ENCODE measurements at regions not wholly inside any gene's neighbourhood (a gene's known extent, or its start where the extent isn't known, plus 50 kb on each side); places are given as distances from the start of the nearest gene placed in this dataset.
"Not testable (repeated sequence)": the region's sequence is repeated elsewhere in the genome, so short reads cannot be mapped to it uniquely, and the experiment has no call there.

DNA sequence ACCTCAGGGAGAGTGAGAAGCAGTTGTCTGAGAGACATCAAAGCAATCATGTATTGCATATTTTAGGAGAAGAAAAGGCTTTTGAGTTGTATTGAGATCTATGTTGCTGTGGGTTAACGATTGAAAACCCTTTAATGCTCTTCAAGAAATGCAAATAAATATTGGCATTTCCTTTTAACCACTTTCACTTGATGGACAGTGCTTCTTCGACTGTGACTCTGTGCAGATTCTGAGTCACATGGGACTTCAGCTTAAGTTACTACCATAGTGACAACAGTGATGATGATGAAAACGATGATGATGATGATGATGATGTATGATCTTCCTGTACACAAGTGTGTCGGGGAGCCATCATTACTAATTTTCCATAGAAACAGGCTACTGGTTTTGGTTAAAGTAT is 181.8 kb downstream of the AKAIN1 start:
- DNase-seq = no peak

DNA sequence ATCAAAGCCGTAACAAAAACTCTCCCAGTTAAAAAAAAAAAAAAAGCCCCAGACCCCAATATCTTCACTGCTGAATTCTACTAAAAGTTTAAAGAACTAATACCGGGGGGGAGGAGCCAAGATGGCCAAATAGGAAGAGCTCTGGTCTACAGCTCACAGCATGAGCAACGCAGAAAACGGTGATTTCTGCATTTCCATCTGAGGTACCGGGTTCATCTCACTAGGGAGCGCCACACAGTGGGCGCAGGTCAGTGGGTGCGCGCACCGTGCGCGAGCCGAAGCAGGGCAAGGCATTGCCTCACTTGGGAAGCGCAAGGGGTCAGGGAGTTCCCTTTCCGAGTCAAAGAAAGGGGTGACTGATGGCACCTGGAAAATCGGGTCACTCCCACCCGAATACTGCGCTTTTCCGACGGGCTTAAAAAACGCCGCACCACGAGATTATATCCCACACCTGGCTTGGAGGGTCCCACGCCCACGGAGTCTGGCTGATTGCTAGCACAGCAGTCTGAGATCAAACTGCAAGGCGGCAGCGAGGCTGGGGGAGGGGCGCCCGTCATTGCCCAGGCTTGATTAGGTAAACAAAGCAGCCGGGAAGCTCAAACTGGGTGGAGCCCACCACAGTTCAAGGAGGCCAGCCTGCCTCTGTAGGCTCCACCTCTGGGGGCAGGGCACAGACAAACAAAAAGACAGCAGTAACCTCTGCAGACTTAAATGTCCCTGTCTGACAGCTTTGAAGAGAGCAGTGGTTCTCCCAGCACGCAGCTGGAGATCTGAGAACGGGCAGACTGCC is 192.8 kb downstream of the AKAIN1 start:
- not testable (repeated sequence) for DNase-seq

DNA sequence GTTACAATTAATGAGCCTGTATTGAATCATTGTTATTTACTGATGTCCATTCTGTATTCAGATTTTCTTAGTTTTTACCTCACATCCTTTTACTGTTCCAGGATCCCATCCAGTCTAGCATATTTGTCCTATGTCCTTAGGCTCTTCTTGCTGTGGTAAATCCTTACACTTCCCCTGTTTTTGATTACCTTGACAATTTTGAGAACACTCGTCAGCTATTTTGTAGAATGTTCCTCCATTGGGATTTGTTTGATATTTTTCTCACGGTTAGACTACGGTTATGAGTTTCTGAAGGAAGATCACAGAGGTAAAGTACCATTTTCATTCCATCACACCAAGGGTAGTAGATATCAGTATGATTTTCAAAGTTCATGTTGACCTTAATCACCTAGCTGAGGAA is 202.3 kb downstream of the AKAIN1 start:
- DNase-seq = no peak

DNA sequence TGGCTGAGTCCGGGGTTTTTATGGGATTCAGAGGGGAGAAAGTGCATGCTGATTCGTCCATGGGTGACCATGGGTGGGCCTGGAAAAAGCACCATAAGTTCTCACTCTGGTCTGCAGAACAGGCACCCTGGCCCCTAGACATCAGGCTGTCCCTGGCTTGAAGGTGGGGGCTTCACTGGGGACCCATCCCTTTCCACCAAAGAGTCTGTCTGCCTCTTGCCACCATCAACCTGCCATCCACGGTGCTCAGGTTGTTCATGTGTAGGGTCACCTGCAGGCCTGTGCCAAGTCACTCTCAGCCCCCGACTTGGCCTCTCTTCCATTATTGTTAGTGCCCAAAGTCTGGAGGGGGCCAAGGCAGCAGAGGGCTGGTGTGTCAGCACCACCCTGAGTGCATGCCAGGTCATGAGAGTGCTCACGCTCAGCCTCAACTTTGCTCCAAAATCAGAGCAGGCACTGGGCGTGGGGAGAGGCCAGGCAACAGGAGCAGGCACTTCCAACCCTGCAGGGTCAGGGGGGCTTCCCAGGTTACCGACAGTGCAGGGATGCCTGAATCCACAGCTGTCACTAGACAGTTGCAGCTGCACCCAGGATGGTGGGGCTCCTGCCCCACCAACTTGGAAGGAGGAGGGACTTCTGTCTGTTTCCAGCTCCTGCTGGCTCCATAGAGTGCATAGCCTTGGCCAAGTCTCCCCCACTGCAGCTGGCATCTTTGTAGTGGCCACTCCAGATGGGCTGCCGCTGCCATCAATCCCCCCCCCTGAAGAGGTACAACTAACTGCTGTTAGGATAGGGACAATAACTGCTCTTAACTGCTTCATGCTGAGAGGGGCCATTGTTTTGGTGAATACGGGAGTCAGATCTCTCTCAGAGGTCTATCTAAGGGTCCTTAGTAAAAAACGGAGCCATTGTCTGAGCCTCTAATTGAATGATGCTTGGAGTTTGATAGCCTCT is 209.3 kb downstream of the AKAIN1 start:
- no peak for DNase-seq

DNA sequence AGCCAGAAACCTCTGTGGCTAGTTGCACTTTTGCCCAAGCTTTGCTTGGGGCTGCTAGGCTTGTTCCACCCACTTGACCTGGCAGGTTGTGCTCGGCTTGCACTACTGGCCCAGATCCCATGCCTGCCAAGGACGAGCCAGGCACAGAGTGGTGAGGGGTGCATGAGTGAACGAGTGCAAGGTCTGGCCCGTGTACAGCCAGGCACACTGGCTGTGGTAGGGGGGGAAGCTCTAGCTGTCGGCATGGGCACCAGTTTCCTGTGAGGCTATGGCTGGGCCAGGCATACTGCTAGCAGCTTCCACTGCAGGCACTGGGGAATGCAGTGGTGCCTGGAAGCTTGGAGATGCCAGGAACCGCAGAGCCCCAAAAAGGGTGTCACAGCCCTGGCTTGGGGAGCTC is 210.4 kb downstream of the AKAIN1 start:
- no peak for DNase-seq

DNA sequence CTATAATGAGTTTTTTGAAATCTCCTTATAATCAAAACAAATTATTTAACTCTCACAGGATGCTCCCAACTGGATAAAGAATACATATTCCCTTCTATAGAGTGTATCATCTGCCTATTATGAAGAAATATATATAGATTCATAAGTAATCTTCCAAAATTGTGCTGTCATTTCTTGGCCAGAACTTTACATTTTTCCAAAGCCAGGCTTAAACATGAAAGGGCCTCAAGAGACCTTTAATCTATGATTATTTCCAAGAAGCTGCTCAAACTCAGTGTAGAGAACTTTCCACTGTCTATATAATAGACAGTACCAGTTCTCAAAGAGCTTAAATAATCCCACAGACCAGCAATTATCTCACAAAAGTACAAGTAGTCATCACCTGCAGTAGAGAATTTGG is 211.0 kb downstream of the AKAIN1 start:
- DNase-seq = no peak

DNA sequence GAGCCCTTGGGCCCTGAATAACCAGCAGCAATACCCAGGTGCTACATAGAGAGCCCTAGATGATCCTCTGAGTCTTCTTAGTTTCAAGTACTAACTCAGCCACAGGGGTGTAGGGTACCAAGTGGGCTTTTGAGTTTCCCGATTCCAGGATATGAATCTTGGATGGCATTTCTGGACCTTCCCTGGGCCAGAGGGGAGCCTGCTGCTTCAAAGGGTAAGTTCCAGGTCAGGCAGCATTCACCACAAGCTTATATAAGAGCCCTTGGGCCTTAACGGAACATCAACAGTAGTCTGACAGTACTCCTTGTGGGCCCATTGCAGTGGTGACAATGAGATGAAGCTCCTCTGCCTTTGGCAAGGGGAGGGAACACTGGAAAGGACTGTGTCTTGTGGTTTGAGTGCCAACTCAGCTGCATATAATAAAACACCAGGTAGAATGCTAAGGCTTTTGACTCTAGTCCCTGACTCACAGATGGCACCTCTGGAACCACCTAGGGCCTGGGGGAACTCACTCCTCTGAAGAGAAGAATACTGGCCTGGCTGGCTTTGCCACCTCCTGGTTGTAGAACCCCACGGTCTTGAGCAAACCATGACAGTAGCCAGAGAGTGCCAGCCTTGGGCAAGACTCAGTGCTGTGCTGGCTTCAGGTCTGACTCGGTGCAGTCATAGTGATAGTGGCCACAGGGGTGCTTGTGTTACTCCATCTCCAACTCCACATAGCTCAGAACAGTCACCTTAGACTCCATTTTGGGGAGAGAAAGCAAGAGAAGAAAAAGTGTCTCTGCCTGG is 235.7 kb downstream of the AKAIN1 start:
- no peak for DNase-seq

DNA sequence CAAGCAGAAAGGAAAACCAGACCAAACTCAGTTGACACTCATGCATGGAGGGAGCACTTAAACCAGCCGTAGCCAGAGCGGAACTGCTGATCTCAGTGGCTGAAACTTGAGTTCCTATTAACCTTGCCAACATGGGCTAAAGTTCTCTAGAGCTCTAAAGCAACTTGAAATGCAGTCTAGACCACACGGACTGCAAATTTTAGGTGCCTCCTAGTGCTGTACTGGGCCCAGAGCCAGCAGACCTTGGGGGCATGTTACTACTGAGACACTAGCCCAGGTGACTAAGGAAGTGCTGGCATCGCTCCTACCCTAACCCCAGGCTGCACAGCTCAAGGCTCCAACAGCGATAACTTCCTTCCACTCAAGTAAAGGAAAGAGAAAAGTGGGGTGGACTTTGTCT is 236.5 kb downstream of the AKAIN1 start:
- no peak for DNase-seq

DNA sequence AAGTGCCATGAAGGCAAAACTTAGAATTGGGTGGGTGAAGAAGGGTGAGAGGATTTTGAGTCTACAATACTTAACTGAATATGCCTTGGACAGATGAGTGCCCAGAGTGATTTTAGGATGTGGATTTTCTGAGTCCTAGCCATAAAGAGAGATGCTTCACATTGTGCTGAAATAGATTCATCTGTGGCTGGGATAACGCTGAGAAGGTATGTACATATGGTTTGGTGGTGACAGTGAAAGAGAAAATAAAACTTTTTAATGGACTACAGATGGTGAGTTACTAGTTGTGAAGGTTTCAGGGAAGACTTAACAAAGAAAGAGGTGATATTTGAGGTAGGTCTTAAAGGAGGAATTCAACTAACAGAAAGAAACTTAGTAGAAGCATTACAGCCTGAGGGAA is 265.8 kb downstream of the AKAIN1 start:
- no peak for DNase-seq

DNA sequence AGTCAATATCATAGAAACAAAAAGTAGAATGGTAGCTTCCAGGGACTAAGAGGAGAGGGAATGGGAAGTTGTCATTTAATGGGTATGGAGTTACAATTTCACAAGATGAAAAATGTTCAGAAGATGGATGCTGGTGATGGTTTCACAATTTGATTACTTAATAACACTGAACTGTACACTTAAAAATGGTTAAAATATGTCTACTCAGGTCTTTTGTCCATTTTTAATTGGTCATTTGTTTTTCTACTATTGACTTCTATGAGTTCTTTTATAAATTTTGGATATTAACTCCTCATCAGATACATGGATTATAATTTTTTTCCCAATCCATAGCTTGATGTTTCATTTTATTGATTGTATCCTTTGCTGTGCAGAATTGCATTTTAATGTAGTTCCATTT is 275.5 kb downstream of the AKAIN1 start:
- no peak for DNase-seq

DNA sequence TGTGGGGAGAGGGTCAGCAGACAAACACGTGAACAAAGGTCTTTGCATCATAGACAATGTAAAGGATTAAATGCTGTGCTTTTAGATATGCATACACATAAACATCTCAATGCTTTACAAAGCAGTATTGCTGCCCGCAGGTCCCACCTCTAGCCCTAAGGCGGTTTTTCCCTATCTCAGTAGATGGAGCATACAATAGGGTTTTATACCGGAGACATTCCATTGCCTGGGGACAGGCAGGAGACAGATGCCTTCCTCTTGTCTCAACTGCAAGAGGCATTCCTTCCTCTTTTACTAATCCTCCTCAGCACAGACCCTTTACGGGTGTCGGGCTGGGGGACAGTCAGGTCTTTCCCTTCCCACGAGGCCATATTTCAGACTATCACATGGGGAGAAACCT is 279.5 kb downstream of the AKAIN1 start:
- DNase-seq = not testable (repeated sequence)

DNA sequence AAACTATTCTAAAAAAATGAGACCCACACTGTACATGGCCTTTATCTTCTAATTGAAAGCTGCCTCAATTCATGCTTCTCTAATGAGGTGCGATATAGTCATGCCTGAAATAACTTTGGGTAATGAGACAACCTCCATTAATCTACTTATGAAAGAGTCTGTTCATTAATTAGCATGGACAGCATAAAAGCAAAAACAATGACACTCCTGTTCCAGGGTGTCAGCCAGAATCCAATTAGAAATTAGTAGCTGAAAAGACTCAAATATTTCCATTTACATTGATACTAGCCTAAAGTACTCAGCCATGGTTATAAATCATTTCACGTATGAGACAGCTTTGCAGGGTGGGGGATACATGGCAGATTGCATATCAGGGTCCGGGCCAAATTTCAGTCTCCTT is 288.7 kb downstream of the AKAIN1 start:
- DNase-seq = no peak

DNA sequence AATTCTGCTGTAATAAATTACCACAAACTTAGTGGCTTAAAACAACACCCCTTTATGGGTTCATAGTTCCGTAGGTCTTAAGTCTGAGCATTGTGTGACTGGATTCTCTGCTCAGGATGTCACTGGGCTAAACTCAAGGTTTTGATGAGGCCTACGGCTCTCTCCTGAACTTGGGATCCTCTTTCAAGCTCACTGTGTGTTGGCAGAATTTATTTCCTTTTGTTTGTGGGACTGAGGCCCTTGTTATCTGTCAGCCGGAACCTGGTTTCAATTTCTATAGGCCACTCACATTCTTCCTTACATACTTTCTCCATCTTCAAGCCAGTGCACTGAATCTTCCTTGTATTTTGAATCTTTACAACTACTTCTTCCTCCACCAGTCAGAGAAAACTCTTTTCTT is 290.2 kb downstream of the AKAIN1 start:
- no peak for DNase-seq

DNA sequence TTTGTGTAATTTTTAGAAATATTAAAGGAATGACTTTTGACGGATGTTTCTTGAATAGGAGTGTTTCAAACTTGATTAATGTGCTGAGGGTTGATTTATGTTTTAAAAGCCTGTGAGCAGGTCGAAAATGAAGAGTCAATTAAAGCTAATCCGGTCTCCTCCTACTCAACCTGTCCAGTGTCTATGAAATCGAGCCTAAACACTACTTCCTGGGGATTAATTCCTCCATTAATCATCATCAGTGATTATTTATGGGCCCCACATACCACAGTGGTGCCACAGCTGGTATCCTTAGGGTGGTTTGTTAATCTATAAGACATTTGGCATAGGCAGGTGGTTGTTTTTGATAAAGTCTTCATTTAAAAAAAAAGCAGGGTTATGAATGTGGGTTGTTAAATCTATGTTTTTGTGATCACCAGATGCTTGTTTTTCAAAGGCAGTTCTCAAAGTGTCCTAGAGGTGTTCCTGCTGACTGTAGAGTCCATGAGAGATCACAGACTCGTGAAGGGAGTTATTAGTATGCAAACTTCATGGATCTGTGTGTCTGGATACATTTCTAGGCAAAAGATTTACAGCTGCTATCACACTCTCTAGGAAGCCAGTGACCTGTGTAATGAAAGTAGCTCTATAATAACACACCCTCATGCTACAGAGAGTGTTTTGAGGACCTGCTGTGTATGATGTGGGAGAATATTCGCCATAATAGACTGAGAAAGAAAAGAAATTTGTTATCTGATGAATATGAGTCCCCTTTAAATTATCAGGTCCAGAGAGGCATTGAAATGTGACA is 308.6 kb downstream of the AKAIN1 start:
- no peak for DNase-seq

DNA sequence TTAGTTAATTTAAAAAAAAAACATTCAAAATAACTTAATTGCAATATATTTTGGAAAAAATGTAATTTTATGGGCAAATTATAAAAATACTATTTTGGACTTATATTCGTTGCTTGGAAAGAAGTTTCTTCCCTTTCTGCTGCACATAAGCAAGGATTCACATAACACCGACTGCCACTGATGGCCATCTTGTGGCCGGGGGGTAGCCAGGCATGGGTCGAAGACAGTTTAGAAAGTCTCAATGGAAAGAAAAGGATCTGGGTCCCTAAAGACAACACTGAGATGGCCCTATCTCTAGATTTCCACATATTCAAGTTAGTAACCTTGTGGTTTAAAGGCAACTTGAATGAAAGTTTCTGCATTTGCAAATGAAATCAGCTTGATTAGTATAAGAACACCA is 318.6 kb downstream of the AKAIN1 start:
- no peak for DNase-seq

DNA sequence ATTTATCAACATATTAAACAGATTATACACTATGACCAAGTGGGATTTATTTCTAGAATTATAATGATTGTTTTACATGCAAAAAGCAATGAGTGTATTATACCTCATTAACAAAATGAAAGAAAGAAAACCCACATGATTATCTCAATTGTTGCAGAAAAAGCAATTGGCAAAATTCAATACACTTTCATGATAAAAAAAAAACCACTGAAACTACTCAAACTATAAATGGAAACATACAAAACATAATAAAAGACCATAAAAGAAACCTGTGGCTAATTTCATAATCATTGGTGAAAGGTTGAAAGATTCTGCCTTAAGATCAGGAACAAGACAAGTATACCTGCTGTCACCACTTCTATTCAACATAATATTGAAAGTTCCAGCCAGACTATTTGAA is 325.9 kb downstream of the AKAIN1 start:
- no peak for DNase-seq

DNA sequence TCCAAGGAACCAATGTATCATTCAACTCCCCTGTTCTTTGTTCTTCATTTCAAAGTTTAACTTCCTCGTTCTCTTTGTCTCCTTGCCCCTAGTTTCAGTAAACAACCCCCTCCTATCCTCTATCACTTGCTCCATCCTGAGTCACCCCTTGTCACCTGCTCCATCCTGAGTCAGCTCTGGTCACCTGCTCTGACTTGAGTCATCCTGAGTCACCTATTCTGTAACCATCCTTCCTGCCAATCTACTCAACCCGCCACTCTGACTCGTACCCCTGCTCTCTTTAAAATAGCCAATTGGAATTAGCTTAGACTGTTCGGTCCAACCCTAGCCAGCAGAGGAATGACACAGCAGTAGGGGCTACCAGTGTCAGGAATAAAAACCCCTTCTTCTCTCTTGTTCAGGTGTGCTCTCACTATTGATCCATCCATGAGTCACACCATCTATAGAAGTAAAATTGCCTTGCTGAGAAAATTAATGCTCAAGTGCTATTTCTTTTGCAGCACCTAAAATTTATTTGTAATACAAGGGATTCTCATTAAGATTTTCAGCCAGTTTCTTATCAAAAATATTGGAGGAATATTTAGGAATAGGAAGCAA is 326.8 kb downstream of the AKAIN1 start:
- no peak for DNase-seq

DNA sequence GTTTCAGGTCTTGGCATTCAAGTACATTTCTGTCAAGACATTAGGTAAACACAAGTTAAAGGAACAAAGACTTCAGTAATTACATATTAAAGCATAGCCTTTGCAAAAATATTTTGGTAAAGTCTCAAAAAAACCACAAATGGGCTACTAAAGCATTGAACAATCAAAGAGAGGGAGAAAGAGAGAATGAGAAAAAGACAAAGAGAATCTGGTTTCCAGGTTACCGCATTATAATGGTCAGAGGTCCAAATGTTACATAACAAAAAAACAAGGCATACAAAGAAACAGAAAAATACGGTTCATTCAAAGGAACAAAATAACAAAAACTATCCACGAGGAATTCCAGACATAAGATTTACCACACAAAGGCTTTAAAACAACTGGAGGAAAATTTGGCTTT is 327.9 kb downstream of the AKAIN1 start:
- no peak for DNase-seq

DNA sequence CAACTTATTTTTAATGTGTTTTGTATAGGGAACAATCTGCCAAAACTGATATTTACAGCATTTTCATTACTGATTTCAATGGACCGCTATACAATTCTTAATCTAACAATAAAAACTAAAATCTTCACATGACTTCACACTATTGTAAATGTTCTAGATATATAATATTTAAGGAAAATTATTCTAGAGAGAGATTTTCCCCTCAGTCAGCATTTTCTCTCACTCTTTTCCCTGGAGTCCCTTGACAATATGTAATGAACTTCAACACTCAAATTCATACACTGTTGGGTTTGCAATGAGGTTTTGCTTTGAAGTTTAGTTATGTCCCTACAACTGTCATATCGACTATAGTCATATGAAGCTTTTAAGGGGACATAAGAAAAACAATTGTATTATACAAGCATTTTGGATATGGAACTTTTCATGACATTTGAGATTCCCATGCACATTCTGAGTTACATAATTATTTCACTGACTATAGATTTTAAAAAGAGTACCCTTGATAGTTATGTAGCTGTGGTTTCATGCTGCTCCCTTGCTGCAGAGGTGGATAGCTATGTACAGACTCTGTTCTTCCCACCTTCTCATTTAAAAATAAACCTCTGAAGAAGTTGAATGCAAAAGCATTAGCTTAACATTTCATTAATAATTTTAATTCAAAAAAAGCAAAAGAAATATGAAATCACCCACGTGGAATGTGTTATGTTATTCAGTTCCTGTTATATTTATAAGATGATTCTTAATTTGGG is 338.5 kb downstream of the AKAIN1 start:
- DNase-seq = no peak

DNA sequence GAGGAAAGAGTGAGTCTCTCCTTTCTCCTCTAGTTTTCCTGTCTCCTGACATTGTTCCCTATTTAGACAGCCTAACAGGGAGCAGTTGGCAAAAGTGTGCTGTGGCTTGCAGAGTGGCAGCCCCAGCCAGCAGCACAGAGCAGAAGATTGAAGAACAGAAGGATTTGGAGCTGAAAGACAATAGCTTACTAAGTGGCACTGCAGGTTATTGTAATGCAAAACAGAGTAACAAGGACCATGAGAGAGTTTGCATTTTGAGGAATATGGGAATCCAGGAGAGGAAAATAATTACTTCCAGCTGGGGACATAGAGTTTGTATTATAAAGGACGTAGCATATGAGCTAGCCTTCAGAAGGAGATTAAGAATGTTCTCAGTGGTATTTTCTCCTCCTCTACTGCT is 342.4 kb downstream of the AKAIN1 start:
- DNase-seq = no peak

DNA sequence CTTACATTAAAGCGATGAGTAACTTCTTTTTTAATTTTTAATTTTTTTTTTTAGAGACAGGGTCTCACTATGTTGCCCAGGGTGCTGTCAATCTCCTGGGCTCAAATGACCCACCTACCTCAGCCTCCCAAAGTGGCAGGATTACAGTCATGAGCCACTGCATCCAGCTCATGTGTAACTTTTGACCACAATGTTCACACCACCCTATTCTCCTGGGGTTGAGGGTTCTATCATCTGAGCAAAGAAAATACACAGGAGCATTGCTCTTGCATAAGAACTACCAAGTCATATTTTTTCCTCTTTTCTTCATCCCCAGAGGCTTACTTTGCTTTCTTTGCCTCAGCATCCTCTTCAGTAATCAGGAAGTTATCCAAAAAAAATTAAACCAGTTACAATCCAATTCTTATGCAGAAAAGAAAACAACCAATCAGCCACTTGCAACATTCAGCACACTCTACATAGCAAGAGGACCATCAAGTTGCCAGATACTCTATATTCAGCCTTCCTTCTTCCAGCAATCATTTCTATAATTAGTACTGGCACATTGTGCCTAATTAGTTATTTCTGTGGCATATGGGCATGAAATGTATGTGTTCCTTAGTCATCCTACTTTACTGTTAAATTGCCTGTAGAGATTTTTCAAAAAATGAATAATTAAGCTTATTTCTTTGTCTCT is 345.6 kb downstream of the AKAIN1 start:
- no peak for DNase-seq

All from activated naive CD4-positive, alpha-beta T cell (primary cell).